ENCODE measurements at regions not wholly inside any gene's neighbourhood (a gene's known extent, or its start where the extent isn't known, plus 50 kb on each side); places are given as distances from the start of the nearest gene placed in this dataset.

- Mint-ChIP-seq H3K36me3 (ENCODE audit: low read depth) (no peaks in the 10 kb centered on the region), H3K4me3 (no peak overlapping the region), H3K27ac (no peak overlapping the region), H3K9me3 (peaks cover 2% of the 10 kb centered on the region), H3K4me1 (no peaks in the 10 kb centered on the region), H3K27me3 (no peaks in the 10 kb centered on the region)
- no peak for DNase-seq
- CTCF ChIA-PET, result no interaction called here
- POLR2A ChIA-PET, result no interaction called here
These were observed 453.2 kb downstream of the NR2F2 start for GRCh38 chr15:96783746-96784145.

GRCh38 chr15:96790004-96790403 is 459.5 kb downstream of the NR2F2 start:
- Mint-ChIP-seq H3K27ac (no peak overlapping the region), H3K4me3 (no peak overlapping the region), H3K36me3 (ENCODE audit: low read depth) (no peaks in the 10 kb centered on the region), H3K9me3 (no peaks in the 10 kb centered on the region), H3K4me1 (no peaks in the 10 kb centered on the region), H3K27me3 (no peaks in the 10 kb centered on the region)
- ChIA-PET POLR2A (no interaction called here), CTCF (no interaction called here)
- no peak for DNase-seq

GRCh38 chr15:96792216-96792615 is 461.7 kb downstream of the NR2F2 start:
- H3K9me3 Mint-ChIP-seq, result no peaks in the 10 kb centered on the region
- H3K27ac Mint-ChIP-seq, result no peak overlapping the region

GRCh38 chr15:96796841-96797240 is 466.3 kb downstream of the NR2F2 start:
- no peaks in the 10 kb centered on the region for H3K4me1 Mint-ChIP-seq
- POLR2A ChIA-PET, result no interaction called here
- no peaks in the 10 kb centered on the region for H3K27me3 Mint-ChIP-seq
- H3K9me3 Mint-ChIP-seq, result peaks cover 5% of the 10 kb centered on the region
- no peak overlapping the region for H3K4me3 Mint-ChIP-seq
- no peaks in the 10 kb centered on the region for H3K36me3 Mint-ChIP-seq (ENCODE audit: low read depth)
- no peak overlapping the region for H3K27ac Mint-ChIP-seq
- DNase-seq, result no peak
- CTCF ChIA-PET, result interaction anchor here (0.6 kb wide), 1 partner anchor 155 kb away, joined by 3 read pairs; no protein-coding TSS in a partner anchor

More at GRCh38 chr15:96792216-96792615, 461.7 kb downstream of the NR2F2 start:
- no peaks in the 10 kb centered on the region for H3K36me3 Mint-ChIP-seq (ENCODE audit: low read depth)
- no peaks in the 10 kb centered on the region for H3K4me1 Mint-ChIP-seq
- ChIA-PET CTCF (no interaction called here), POLR2A (no interaction called here)
- no peak overlapping the region for H3K4me3 Mint-ChIP-seq
- H3K27me3 Mint-ChIP-seq, result no peaks in the 10 kb centered on the region
- DNase-seq, result no peak

- H3K27ac Mint-ChIP-seq, result no peak overlapping the region
- CTCF ChIA-PET, result no interaction called here
- H3K9me3 Mint-ChIP-seq, result peaks cover 5% of the 10 kb centered on the region
- no peaks in the 10 kb centered on the region for H3K4me1 Mint-ChIP-seq
- POLR2A ChIA-PET, result no interaction called here
- no peaks in the 10 kb centered on the region for H3K36me3 Mint-ChIP-seq (ENCODE audit: low read depth)
- no peak for DNase-seq
- H3K4me3 Mint-ChIP-seq, result no peak overlapping the region
- no peaks in the 10 kb centered on the region for H3K27me3 Mint-ChIP-seq
These were observed 471.2 kb downstream of the NR2F2 start for GRCh38 chr15:96801576-96802150.

- Mint-ChIP-seq H3K9me3 (peaks cover 6% of the 10 kb centered on the region), H3K4me3 (no peak overlapping the region), H3K4me1 (no peaks in the 10 kb centered on the region), H3K27ac (no peak overlapping the region), H3K27me3 (no peaks in the 10 kb centered on the region), H3K36me3 (ENCODE audit: low read depth) (no peaks in the 10 kb centered on the region)
- ChIA-PET CTCF (no interaction called here), POLR2A (no interaction called here)
- no peak for DNase-seq
These were observed 472.2 kb downstream of the NR2F2 start for GRCh38 chr15:96802611-96803255.

GRCh38 chr15:96804754-96805153 is 474.3 kb downstream of the NR2F2 start:
- DNase-seq, result no peak
- Mint-ChIP-seq H3K4me3 (no peak overlapping the region), H3K9me3 (peaks cover 4% of the 10 kb centered on the region), H3K36me3 (ENCODE audit: low read depth) (no peaks in the 10 kb centered on the region), H3K27ac (no peak overlapping the region), H3K27me3 (no peaks in the 10 kb centered on the region), H3K4me1 (no peaks in the 10 kb centered on the region)
- ChIA-PET POLR2A (no interaction called here), CTCF (no interaction called here)

GRCh38 chr15:96807361-96807760 is 476.9 kb downstream of the NR2F2 start:
- ChIA-PET POLR2A (no interaction called here), CTCF (no interaction called here)
- DNase-seq, result no peak
- H3K27me3 Mint-ChIP-seq, result no peaks in the 10 kb centered on the region
- no peak overlapping the region for H3K27ac Mint-ChIP-seq
- H3K4me1 Mint-ChIP-seq, result no peaks in the 10 kb centered on the region
- H3K9me3 Mint-ChIP-seq, result peaks cover 2% of the 10 kb centered on the region
- no peak overlapping the region for H3K4me3 Mint-ChIP-seq
- no peaks in the 10 kb centered on the region for H3K36me3 Mint-ChIP-seq (ENCODE audit: low read depth)

GRCh38 chr15:96817900-96818299 is 487.4 kb downstream of the NR2F2 start:
- Mint-ChIP-seq H3K4me1 (no peaks in the 10 kb centered on the region), H3K27ac (no peak overlapping the region), H3K4me3 (no peak overlapping the region), H3K9me3 (peaks cover 3% of the 10 kb centered on the region), H3K36me3 (ENCODE audit: low read depth) (no peaks in the 10 kb centered on the region), H3K27me3 (no peaks in the 10 kb centered on the region)
- ChIA-PET CTCF (no interaction called here), POLR2A (no interaction called here)
- DNase-seq, result no peak

- no peak overlapping the region for H3K27ac Mint-ChIP-seq
- peaks cover 3% of the 10 kb centered on the region for H3K9me3 Mint-ChIP-seq
- H3K4me1 Mint-ChIP-seq, result no peaks in the 10 kb centered on the region
- H3K27me3 Mint-ChIP-seq, result no peaks in the 10 kb centered on the region
- no peaks in the 10 kb centered on the region for H3K36me3 Mint-ChIP-seq (ENCODE audit: low read depth)
- H3K4me3 Mint-ChIP-seq, result no peak overlapping the region
- ChIA-PET POLR2A (no interaction called here), CTCF (no interaction called here)
- no peak for DNase-seq
These were observed 488.4 kb downstream of the NR2F2 start for GRCh38 chr15:96818861-96819260.

- CTCF ChIA-PET, result no interaction called here
- Mint-ChIP-seq H3K27me3 (no peaks in the 10 kb centered on the region), H3K4me1 (no peaks in the 10 kb centered on the region), H3K4me3 (no peak overlapping the region), H3K36me3 (ENCODE audit: low read depth) (no peaks in the 10 kb centered on the region), H3K27ac (no peak overlapping the region), H3K9me3 (no peaks in the 10 kb centered on the region)
- DNase-seq, result no peak
- POLR2A ChIA-PET, result no interaction called here
These were observed 497.5 kb downstream of the NR2F2 start for GRCh38 chr15:96827981-96828380.

GRCh38 chr15:96837241-96837970 is 506.9 kb downstream of the NR2F2 start:
- H3K27ac Mint-ChIP-seq, result no peak overlapping the region
- POLR2A ChIA-PET, result no interaction called here
- H3K4me1 Mint-ChIP-seq, result no peaks in the 10 kb centered on the region
- CTCF ChIA-PET, result no interaction called here
- no peaks in the 10 kb centered on the region for H3K36me3 Mint-ChIP-seq (ENCODE audit: low read depth)
- DNase-seq, result no peak
- no peaks in the 10 kb centered on the region for H3K27me3 Mint-ChIP-seq
- H3K9me3 Mint-ChIP-seq, result peaks cover 11% of the 10 kb centered on the region
- H3K4me3 Mint-ChIP-seq, result no peak overlapping the region

GRCh38 chr15:96838081-96838480 is 507.6 kb downstream of the NR2F2 start:
- no peak for DNase-seq
- ChIA-PET POLR2A (no interaction called here), CTCF (no interaction called here)
- Mint-ChIP-seq H3K4me1 (no peaks in the 10 kb centered on the region), H3K36me3 (ENCODE audit: low read depth) (no peaks in the 10 kb centered on the region), H3K9me3 (peaks cover 11% of the 10 kb centered on the region), H3K27me3 (no peaks in the 10 kb centered on the region), H3K27ac (no peak overlapping the region), H3K4me3 (no peak overlapping the region)

Data from activated CD4-positive, alpha-beta T cell treated with anti-CD3 and anti-CD28 coated beads, Interleukin-2, amount 10 ng/mL, durations not matched to agents 7 days and 5 days (primary cell).